AG04449 (cell line): ENCODE measurements at regions not wholly inside any gene's neighbourhood (a gene's known extent, or its start where the extent isn't known, plus 50 kb on each side); places are given as distances from the start of the nearest gene placed in this dataset.

ENCODE experiments used
- CTCF ChIA-PET: fragments of 350-600 bp; formaldehyde crosslinking; extraction: SDS; loops from one replicate; lab custom pipeline; 2021; ENCODE audit warnings: antibody characterized with exemption; lab: Yijun Ruan, JAX
- POLR2A ChIA-PET: fragments of 400-600, 350-600 bp; formaldehyde crosslinking; extraction: SDS; loops from one replicate; lab custom pipeline; 2020; ENCODE audit warnings: antibody characterized with exemption, inconsistent platforms; lab: Yijun Ruan, JAX
- DNase-seq: peaks from one replicate; pipeline ENCODE4 v3.0.0-alpha.2; 2010; ENCODE audit warnings: low read depth, low spot score
- H3K4me3 ChIP-seq: 2 replicates; pipeline ENCODE4 v1.5.1; 2011; ENCODE audit warnings: low read depth, mild to moderate bottlenecking, control low read depth, low read length
- TF ChIP-seq, protein P1 (sequence below): IDR thresholded peaks from one replicate; pipeline ENCODE4 v1.5.1; 2011; ENCODE audit warnings: mild to moderate bottlenecking, moderate library complexity, low read length, control low read depth, inconsistent platforms; ENCODE audit not compliant: insufficient read depth; ENCODE audit errors: missing control alignments

DNA sequence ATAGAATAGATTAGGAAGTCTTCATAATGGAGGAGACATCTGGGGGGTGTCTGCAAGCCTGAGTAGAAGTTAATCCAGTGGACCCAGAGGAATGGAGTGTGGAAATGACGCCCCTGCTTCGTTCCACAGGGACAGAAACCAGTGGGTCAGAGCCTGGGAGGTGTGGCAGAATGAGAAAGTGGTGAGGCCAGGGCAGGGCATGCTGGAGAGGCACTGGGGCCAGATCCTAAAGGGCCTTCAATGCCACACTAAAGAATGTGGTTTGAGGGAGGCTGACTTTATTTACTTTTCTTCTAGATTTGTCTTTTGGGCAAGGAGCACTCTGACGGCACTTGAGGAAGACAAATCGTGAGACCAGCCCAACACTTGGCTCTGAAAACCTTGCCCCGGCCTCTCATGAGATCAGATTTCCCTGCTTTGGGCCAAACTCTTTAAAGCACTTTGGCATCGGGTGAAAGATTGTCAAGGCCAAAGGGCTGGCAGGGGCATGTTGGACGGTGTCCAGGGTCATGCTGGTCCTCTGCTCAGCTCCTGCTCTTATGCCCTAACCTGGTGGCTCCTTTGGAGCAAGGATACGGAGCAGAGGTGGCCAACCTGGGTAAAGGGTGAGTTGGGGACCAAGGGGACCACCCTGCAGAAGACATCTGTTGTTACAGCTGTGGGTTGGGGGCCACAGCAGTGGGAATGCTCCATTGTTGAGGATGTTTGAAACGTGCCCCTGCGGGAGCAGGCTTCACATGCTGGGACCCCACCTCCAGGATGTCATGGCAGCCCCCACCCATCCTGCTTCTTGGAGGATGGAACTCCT is 157.0 kb upstream of the ZMIZ1 start:
- TF ChIP-seq, protein P1, sequence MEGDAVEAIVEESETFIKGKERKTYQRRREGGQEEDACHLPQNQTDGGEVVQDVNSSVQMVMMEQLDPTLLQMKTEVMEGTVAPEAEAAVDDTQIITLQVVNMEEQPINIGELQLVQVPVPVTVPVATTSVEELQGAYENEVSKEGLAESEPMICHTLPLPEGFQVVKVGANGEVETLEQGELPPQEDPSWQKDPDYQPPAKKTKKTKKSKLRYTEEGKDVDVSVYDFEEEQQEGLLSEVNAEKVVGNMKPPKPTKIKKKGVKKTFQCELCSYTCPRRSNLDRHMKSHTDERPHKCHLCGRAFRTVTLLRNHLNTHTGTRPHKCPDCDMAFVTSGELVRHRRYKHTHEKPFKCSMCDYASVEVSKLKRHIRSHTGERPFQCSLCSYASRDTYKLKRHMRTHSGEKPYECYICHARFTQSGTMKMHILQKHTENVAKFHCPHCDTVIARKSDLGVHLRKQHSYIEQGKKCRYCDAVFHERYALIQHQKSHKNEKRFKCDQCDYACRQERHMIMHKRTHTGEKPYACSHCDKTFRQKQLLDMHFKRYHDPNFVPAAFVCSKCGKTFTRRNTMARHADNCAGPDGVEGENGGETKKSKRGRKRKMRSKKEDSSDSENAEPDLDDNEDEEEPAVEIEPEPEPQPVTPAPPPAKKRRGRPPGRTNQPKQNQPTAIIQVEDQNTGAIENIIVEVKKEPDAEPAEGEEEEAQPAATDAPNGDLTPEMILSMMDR, result no peak
- POLR2A ChIA-PET, result no interaction called here
- CTCF ChIA-PET, result no interaction called here
- no peak for DNase-seq
- H3K4me3 ChIP-seq, result no peak overlapping the region

DNA sequence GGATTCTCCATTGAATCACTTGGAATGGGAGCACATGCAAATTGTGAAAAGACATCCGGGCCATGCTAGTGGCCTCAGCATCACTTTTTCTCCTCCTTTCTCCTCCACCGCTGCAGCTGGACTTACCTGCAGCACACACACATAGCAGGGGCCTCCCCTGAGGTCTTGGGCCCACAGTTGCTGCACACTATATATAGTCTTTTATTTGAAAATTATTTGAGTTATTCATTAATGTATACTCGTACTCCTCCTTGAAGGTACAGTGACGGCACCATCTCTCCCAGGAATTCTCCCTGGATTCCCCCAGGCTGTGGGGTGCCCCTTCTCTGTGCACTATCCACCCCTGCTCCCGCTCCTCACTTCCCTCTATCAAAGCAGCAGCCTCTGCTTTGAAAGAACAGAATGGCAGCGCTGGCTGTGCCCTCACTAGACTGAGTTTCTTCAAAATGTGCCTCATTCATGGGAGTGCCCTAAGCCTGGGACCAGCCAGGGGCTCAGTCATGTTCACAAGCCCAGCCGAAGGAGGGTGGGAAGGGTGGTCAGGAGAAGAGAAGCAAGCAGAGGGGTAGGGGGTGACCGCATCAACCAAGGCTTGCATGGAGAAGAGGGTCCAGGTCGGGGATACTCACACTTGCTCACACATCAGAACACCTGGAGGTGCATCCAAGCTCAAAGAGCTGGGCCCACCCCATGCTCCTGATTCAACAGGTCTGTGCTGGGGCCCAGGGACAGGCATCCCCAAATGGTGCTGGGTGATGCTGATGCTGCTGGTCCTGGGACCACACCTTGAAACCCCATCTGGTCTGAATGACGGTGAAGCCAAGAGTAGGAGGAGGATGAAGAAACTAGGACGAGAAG is 156.2 kb upstream of the ZMIZ1 start:
- TF ChIP-seq, protein P1, result no peak
- H3K4me3 ChIP-seq, result no peak overlapping the region
- ChIA-PET POLR2A (no interaction called here), CTCF (no interaction called here)
- DNase-seq, result no peak

DNA sequence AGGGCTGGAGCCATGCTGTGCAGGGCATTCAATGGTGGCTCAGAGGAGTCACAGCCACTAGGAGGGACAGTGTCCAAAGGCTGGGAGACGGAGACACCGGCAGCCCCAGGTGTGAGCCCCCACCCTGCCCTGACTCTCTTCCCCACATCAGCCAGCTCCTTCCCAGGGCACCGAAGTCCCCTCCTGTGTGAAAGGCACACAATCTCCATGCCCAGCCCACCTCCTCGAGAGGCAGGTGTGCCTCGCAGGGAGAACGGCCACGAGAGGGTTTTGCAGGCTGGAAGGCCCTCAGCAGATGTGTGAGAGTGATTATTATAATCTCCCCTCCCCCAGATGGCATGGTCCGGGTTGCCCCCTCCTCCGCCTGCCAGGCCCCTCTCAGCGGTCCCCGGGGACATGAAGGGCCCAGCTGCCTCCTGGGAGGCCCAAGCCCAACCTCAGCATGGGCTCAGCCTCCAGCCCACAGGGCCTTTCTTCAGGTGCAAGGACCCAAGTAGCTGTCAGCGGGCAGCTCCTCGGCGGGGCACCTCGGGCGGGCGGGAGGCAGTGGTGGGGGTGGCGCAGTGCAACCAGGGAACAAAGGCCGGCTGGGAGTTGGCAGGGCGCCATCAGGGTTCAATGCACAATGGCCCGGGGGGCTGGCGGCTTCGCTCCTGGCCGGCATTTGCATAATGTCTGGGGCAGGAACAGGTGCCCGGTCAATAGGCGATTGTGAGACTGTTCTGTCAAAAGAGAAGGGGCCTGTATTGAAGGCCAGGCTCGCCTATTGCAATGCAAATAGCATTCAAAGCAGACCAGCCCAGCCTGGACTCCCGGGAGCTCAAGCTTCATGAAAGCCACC is 155.3 kb upstream of the ZMIZ1 start:
- ChIA-PET POLR2A (no interaction called here), CTCF (no interaction called here)
- TF ChIP-seq, protein P1, result no peak
- no peak overlapping the region for H3K4me3 ChIP-seq
- DNase-seq, result no peak

DNA sequence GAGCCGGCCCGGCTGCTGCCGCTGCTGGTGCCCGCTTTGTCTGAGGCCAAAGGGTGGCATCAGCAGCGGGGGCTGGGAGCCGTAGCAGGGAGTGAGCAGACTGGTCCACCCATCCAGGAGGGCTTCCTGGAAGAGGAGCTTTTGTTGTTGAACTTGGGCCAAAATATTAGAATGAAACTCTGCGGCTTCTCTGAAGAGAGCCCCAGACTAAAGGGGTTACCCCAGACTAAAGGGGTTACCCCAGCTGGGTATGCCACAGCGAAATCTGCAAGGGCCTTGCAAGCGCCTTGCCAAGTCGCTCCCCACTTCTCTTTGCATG is 154.7 kb upstream of the ZMIZ1 start:
- DNase-seq, result no peak
- TF ChIP-seq, protein P1, result no peak
- ChIA-PET CTCF (interaction anchor here (1.2 kb wide), 1 partner anchor 9 kb away, joined by 3 read pairs; no protein-coding TSS in a partner anchor), POLR2A (no interaction called here)
- no peak overlapping the region for H3K4me3 ChIP-seq

DNA sequence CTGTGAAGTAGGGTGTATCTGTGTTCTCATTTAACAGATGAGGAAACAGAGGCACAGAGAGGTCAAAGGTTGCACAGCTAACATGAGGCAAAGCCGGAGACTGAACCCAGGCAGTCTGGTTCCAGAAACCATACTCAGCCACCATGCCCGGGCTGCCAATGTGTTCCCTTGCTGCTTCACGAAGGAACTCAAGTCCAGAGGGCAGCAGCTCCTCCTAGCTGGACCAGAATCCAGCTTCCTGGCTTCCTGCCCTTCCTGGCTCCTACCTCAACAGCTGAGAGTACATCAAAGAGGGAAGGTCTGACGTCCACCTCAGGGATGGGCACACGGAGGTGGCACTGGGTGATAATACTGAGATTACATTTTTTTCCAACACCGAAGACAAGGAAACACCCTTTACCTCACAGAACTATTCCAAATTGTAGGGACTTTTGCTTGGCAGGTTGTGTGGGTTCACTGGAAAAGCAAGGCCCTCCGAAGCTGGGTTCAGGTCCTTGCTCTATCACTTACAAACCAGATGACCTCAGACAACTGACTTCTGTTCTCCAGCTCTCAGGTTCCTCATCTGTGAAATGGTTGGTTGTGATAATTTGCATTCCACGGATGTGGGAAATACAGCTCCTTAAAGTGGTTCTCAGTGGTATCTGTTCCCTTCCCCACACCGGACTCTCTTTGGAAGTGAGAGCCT is 154.1 kb upstream of the ZMIZ1 start:
- ChIA-PET CTCF (interaction anchor here (1.2 kb wide), 1 partner anchor 9 kb away, joined by 3 read pairs; no protein-coding TSS in a partner anchor), POLR2A (no interaction called here)
- TF ChIP-seq, protein P1, result no peak
- H3K4me3 ChIP-seq, result no peak overlapping the region
- DNase-seq, result no peak
